WTC11 (cell line): ENCODE measurements at regions not wholly inside any gene's neighbourhood (a gene's known extent, or its start where the extent isn't known, plus 50 kb on each side); places are given as distances from the start of the nearest gene placed in this dataset.

Source experiments
- ATAC-seq: fragments of 200-7000 bp; cut with Tn5 transposase; 2 replicates; pipeline ENCODE4 v1.10.0; 2021; ENCODE audit warnings: mild to moderate bottlenecking, moderate library complexity
- CTCF ChIA-PET: fragments of 300-600 bp; sonication (Branson Sonifier 250); formaldehyde crosslinking; loops from one replicate; lab custom pipeline; 2021; ENCODE audit warnings: antibody characterized with exemption; lab: Charles Lee
- POLR2A ChIA-PET: fragments of 350-600 bp; sonication (Branson Sonifier 250); formaldehyde crosslinking; loops from one replicate; lab custom pipeline; 2021; ENCODE audit warnings: antibody characterized with exemption; lab: Charles Lee
- DNase-seq: peaks from one replicate; pipeline ENCODE4 v3.0.0; 2021; ENCODE audit warnings: low spot score
- H3K27ac Mint-ChIP-seq: 2 replicates; pipeline ENCODE4 v1.8.0; 2021; ENCODE audit warnings: mixed read lengths
- H3K27me3 Mint-ChIP-seq: 2 replicates; pipeline ENCODE4 v1.8.0; 2021; ENCODE audit warnings: low read depth, mild to moderate bottlenecking, moderate library complexity, mixed read lengths
- H3K36me3 Mint-ChIP-seq: 2 replicates; pipeline ENCODE4 v1.8.0; 2021; ENCODE audit warnings: mixed read lengths
- H3K4me1 Mint-ChIP-seq: 2 replicates; pipeline ENCODE4 v1.8.0; 2022; ENCODE audit warnings: mixed read lengths
- H3K4me3 Mint-ChIP-seq: 2 replicates; pipeline ENCODE4 v1.8.0; 2021; ENCODE audit warnings: mild to moderate bottlenecking, moderate library complexity, mixed read lengths
- H3K9me3 Mint-ChIP-seq: 2 replicates; pipeline ENCODE4 v1.8.0; 2021; ENCODE audit warnings: mixed read lengths
- ATF1 ChIP-seq: sonication (generic); formaldehyde crosslinking; IDR thresholded peaks from 2 replicates; pipeline ENCODE4 v1.8.1; 2023; ENCODE audit warnings: mild to moderate bottlenecking, moderate library complexity, missing genetic modification reagents
- CREB1 ChIP-seq: sonication (generic); formaldehyde crosslinking; IDR thresholded peaks from 2 replicates; pipeline ENCODE4 v1.8.0; 2023; ENCODE audit warnings: mild to moderate bottlenecking, missing genetic modification reagents
- ELF4 ChIP-seq: sonication (generic); formaldehyde crosslinking; IDR thresholded peaks from 2 replicates; pipeline ENCODE4 v1.8.1; 2022; ENCODE audit warnings: low read depth, mild to moderate bottlenecking, moderate library complexity, missing genetic modification reagents
- EMX1 ChIP-seq: fragments of 250-450 bp; sonication (Bioruptor Pico); IDR thresholded peaks from 2 replicates; pipeline ENCODE4 v1.8.0; 2021; ENCODE audit warnings: mild to moderate bottlenecking
- FOXJ3 ChIP-seq: sonication (generic); formaldehyde crosslinking; IDR thresholded peaks from 2 replicates; pipeline ENCODE4 v1.9.0; 2021; ENCODE audit warnings: missing genetic modification reagents, mild to moderate bottlenecking, borderline replicate concordance
- GRHL2 ChIP-seq: fragments of 250-450 bp; sonication (Bioruptor Pico); IDR thresholded peaks from 2 replicates; pipeline ENCODE4 v1.8.0; 2022; ENCODE audit warnings: mild to moderate bottlenecking, moderate library complexity; ENCODE audit not compliant: insufficient replicate concordance, severe bottlenecking
- JAZF1 ChIP-seq: fragments of 250-450 bp; sonication (Bioruptor Pico); IDR thresholded peaks from 2 replicates; pipeline ENCODE4 v1.9.0; 2021; ENCODE audit warnings: moderate library complexity, mild to moderate bottlenecking, inconsistent platforms
- NR1H2 ChIP-seq: sonication (generic); formaldehyde crosslinking; IDR thresholded peaks from 2 replicates; pipeline ENCODE4 v1.9.0; 2021; ENCODE audit warnings: mild to moderate bottlenecking, moderate library complexity, missing genetic modification reagents
- NR2C2 ChIP-seq: sonication (generic); formaldehyde crosslinking; IDR thresholded peaks from 2 replicates; pipeline ENCODE4 v1.8.0; 2022; ENCODE audit warnings: mild to moderate bottlenecking, missing genetic modification reagents
- PRRX2 ChIP-seq: fragments of 250-450 bp; sonication (Bioruptor Pico); IDR thresholded peaks from 2 replicates; pipeline ENCODE4 v1.8.0; 2021; ENCODE audit warnings: mild to moderate bottlenecking
- ZNF232 ChIP-seq: sonication (generic); formaldehyde crosslinking; IDR thresholded peaks from 2 replicates; pipeline ENCODE4 v1.8.0; 2022; ENCODE audit warnings: mild to moderate bottlenecking, missing genetic modification reagents
- ZNF317 ChIP-seq: sonication (generic); formaldehyde crosslinking; IDR thresholded peaks from 2 replicates; pipeline ENCODE4 v1.8.1; 2023; ENCODE audit warnings: low read depth, mild to moderate bottlenecking, moderate library complexity, missing genetic modification reagents, borderline replicate concordance
- ZNF671 ChIP-seq: fragments of 250-450 bp; sonication (Bioruptor Pico); IDR thresholded peaks from 2 replicates; pipeline ENCODE4 v1.8.0; 2021; ENCODE audit warnings: mild to moderate bottlenecking
- TF ChIP-seq, protein P1 (sequence below): sonication (generic); formaldehyde crosslinking; IDR thresholded peaks from 2 replicates; pipeline ENCODE4 v1.8.1; 2022; ENCODE audit warnings: mild to moderate bottlenecking, missing genetic modification reagents, moderate library complexity, borderline replicate concordance
- TF ChIP-seq, protein P2 (sequence below): fragments of 250-450 bp; sonication (Bioruptor Pico); IDR thresholded peaks from 2 replicates; pipeline ENCODE4 v1.9.0; 2021; ENCODE audit warnings: mild to moderate bottlenecking
- TF ChIP-seq, protein P3 (sequence below): fragments of 250-450 bp; sonication (Bioruptor Pico); IDR thresholded peaks from 2 replicates; pipeline ENCODE4 v1.8.0; 2021; ENCODE audit warnings: mild to moderate bottlenecking
- TF ChIP-seq, protein P4 (sequence below): sonication (generic); formaldehyde crosslinking; IDR thresholded peaks from 2 replicates; pipeline ENCODE4 v1.8.0; 2023; ENCODE audit warnings: missing genetic modification reagents
- TF ChIP-seq, protein P5 (sequence below): fragments of 250-450 bp; sonication (Bioruptor Pico); IDR thresholded peaks from 2 replicates; pipeline ENCODE4 v1.9.0; 2021; ENCODE audit warnings: mild to moderate bottlenecking
- TF ChIP-seq, protein P6 (sequence below): fragments of 250-450 bp; sonication (Bioruptor Pico); IDR thresholded peaks from 2 replicates; pipeline ENCODE4 v1.9.0; 2021; ENCODE audit warnings: mild to moderate bottlenecking, borderline replicate concordance
- TF ChIP-seq, protein P7 (sequence below): sonication (generic); formaldehyde crosslinking; IDR thresholded peaks from 2 replicates; pipeline ENCODE4 v1.8.0; 2022; ENCODE audit warnings: mild to moderate bottlenecking, missing genetic modification reagents
- TF ChIP-seq, protein P8 (sequence below): sonication (generic); formaldehyde crosslinking; IDR thresholded peaks from 2 replicates; pipeline ENCODE4 v1.8.0; 2022; ENCODE audit warnings: missing genetic modification reagents

DNA sequence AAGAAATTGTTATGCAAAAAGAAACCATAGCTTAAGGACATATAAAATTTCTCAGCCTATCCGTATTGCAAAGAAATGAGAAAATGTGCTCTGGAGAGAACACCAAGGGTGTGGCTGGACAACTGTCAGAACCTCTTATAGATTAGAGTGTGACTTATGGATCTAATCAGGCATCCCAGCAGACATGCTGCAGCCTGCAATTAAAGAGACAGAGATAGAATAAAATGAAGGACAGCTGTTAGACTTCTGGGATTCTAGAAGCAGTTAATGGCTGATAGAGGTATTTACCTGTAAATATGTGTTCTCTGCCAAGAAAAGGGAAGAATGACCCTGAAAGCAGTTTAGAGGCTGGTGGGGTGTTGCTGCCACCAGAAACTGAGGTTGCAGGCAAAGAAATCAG is 160.1 kb upstream of the KIF2B start:
- H3K4me3 Mint-ChIP-seq: no peak overlapping the region
- POLR2A ChIA-PET: no interaction called here
- H3K4me1 Mint-ChIP-seq: no peaks in the 10 kb centered on the region
- ATAC-seq: no peak
- H3K9me3 Mint-ChIP-seq: peaks cover 44% of the 10 kb centered on the region
- no peaks in the 10 kb centered on the region for H3K27me3 Mint-ChIP-seq
- H3K27ac Mint-ChIP-seq: no peak overlapping the region
- DNase-seq: no peak
- CTCF ChIA-PET: no interaction called here
- no peak for TF ChIP-seq NR2C2
- TF ChIP-seq, protein P1, sequence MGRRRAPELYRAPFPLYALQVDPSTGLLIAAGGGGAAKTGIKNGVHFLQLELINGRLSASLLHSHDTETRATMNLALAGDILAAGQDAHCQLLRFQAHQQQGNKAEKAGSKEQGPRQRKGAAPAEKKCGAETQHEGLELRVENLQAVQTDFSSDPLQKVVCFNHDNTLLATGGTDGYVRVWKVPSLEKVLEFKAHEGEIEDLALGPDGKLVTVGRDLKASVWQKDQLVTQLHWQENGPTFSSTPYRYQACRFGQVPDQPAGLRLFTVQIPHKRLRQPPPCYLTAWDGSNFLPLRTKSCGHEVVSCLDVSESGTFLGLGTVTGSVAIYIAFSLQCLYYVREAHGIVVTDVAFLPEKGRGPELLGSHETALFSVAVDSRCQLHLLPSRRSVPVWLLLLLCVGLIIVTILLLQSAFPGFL (CRISPR knock-in tag): no peak
- H3K36me3 Mint-ChIP-seq: peaks cover 27% of the 10 kb centered on the region

DNA sequence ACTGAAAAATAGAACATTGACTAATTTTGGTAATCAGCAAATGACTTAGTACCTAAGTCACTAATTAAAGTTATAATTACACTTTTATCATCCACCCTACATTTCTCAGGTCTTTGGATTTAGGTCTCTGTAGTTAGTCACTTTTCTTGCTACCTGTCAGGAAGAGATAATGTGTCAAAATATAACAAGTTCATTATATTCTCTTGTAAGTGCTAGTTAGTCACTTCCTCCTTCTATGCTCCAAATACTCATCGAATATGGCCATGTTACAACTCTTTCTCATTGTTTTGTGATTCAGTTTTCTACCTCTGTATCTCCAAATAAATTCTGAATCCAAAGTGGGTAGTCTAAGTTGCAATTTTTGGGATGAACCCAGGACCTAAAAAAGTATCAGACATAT is 163.5 kb upstream of the KIF2B start:
- no peak overlapping the region for H3K4me3 Mint-ChIP-seq
- H3K4me1 Mint-ChIP-seq: 0 out of 2 replicates have a peak, but pooled peaks cover 3% of the 10 kb centered on the region
- H3K27ac Mint-ChIP-seq: no peak overlapping the region
- ATAC-seq: no peak
- H3K27me3 Mint-ChIP-seq: no peaks in the 10 kb centered on the region
- CTCF ChIA-PET: no interaction called here
- H3K9me3 Mint-ChIP-seq: peaks cover 39% of the 10 kb centered on the region
- POLR2A ChIA-PET: no interaction called here
- no peak for DNase-seq
- peaks cover 13% of the 10 kb centered on the region for H3K36me3 Mint-ChIP-seq
- TF ChIP-seq ZNF671 (CRISPR knock-in tag) (no peak), ZNF232 (CRISPR knock-in tag) (no peak), PRRX2 (CRISPR knock-in tag) (no peak), FOXJ3 (CRISPR knock-in tag) (no peak), ATF1 (no peak), ELF4 (CRISPR knock-in tag) (no peak), ZNF317 (CRISPR knock-in tag) (no peak), GRHL2 (CRISPR knock-in tag) (no peak), JAZF1 (CRISPR knock-in tag) (no peak), NR1H2 (no peak), CREB1 (CRISPR knock-in tag) (no peak), EMX1 (CRISPR knock-in tag) (no peak)
- TF ChIP-seq, protein P2, sequence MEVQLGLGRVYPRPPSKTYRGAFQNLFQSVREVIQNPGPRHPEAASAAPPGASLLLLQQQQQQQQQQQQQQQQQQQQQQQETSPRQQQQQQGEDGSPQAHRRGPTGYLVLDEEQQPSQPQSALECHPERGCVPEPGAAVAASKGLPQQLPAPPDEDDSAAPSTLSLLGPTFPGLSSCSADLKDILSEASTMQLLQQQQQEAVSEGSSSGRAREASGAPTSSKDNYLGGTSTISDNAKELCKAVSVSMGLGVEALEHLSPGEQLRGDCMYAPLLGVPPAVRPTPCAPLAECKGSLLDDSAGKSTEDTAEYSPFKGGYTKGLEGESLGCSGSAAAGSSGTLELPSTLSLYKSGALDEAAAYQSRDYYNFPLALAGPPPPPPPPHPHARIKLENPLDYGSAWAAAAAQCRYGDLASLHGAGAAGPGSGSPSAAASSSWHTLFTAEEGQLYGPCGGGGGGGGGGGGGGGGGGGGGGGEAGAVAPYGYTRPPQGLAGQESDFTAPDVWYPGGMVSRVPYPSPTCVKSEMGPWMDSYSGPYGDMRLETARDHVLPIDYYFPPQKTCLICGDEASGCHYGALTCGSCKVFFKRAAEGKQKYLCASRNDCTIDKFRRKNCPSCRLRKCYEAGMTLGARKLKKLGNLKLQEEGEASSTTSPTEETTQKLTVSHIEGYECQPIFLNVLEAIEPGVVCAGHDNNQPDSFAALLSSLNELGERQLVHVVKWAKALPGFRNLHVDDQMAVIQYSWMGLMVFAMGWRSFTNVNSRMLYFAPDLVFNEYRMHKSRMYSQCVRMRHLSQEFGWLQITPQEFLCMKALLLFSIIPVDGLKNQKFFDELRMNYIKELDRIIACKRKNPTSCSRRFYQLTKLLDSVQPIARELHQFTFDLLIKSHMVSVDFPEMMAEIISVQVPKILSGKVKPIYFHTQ (CRISPR knock-in tag): no peak
- TF ChIP-seq, protein P3, sequence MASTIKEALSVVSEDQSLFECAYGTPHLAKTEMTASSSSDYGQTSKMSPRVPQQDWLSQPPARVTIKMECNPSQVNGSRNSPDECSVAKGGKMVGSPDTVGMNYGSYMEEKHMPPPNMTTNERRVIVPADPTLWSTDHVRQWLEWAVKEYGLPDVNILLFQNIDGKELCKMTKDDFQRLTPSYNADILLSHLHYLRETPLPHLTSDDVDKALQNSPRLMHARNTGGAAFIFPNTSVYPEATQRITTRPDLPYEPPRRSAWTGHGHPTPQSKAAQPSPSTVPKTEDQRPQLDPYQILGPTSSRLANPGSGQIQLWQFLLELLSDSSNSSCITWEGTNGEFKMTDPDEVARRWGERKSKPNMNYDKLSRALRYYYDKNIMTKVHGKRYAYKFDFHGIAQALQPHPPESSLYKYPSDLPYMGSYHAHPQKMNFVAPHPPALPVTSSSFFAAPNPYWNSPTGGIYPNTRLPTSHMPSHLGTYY (CRISPR knock-in tag): no peak
- TF ChIP-seq, protein P4, sequence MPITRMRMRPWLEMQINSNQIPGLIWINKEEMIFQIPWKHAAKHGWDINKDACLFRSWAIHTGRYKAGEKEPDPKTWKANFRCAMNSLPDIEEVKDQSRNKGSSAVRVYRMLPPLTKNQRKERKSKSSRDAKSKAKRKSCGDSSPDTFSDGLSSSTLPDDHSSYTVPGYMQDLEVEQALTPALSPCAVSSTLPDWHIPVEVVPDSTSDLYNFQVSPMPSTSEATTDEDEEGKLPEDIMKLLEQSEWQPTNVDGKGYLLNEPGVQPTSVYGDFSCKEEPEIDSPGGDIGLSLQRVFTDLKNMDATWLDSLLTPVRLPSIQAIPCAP (CRISPR knock-in tag): no peak
- TF ChIP-seq, protein P5, sequence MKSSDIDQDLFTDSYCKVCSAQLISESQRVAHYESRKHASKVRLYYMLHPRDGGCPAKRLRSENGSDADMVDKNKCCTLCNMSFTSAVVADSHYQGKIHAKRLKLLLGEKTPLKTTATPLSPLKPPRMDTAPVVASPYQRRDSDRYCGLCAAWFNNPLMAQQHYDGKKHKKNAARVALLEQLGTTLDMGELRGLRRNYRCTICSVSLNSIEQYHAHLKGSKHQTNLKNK: no peak
- TF ChIP-seq, protein P6, sequence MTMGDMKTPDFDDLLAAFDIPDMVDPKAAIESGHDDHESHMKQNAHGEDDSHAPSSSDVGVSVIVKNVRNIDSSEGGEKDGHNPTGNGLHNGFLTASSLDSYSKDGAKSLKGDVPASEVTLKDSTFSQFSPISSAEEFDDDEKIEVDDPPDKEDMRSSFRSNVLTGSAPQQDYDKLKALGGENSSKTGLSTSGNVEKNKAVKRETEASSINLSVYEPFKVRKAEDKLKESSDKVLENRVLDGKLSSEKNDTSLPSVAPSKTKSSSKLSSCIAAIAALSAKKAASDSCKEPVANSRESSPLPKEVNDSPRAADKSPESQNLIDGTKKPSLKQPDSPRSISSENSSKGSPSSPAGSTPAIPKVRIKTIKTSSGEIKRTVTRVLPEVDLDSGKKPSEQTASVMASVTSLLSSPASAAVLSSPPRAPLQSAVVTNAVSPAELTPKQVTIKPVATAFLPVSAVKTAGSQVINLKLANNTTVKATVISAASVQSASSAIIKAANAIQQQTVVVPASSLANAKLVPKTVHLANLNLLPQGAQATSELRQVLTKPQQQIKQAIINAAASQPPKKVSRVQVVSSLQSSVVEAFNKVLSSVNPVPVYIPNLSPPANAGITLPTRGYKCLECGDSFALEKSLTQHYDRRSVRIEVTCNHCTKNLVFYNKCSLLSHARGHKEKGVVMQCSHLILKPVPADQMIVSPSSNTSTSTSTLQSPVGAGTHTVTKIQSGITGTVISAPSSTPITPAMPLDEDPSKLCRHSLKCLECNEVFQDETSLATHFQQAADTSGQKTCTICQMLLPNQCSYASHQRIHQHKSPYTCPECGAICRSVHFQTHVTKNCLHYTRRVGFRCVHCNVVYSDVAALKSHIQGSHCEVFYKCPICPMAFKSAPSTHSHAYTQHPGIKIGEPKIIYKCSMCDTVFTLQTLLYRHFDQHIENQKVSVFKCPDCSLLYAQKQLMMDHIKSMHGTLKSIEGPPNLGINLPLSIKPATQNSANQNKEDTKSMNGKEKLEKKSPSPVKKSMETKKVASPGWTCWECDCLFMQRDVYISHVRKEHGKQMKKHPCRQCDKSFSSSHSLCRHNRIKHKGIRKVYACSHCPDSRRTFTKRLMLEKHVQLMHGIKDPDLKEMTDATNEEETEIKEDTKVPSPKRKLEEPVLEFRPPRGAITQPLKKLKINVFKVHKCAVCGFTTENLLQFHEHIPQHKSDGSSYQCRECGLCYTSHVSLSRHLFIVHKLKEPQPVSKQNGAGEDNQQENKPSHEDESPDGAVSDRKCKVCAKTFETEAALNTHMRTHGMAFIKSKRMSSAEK (CRISPR knock-in tag): no peak
- TF ChIP-seq, protein P7, sequence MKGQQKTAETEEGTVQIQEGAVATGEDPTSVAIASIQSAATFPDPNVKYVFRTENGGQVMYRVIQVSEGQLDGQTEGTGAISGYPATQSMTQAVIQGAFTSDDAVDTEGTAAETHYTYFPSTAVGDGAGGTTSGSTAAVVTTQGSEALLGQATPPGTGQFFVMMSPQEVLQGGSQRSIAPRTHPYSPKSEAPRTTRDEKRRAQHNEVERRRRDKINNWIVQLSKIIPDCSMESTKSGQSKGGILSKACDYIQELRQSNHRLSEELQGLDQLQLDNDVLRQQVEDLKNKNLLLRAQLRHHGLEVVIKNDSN (CRISPR knock-in tag): no peak
- TF ChIP-seq, protein P8, sequence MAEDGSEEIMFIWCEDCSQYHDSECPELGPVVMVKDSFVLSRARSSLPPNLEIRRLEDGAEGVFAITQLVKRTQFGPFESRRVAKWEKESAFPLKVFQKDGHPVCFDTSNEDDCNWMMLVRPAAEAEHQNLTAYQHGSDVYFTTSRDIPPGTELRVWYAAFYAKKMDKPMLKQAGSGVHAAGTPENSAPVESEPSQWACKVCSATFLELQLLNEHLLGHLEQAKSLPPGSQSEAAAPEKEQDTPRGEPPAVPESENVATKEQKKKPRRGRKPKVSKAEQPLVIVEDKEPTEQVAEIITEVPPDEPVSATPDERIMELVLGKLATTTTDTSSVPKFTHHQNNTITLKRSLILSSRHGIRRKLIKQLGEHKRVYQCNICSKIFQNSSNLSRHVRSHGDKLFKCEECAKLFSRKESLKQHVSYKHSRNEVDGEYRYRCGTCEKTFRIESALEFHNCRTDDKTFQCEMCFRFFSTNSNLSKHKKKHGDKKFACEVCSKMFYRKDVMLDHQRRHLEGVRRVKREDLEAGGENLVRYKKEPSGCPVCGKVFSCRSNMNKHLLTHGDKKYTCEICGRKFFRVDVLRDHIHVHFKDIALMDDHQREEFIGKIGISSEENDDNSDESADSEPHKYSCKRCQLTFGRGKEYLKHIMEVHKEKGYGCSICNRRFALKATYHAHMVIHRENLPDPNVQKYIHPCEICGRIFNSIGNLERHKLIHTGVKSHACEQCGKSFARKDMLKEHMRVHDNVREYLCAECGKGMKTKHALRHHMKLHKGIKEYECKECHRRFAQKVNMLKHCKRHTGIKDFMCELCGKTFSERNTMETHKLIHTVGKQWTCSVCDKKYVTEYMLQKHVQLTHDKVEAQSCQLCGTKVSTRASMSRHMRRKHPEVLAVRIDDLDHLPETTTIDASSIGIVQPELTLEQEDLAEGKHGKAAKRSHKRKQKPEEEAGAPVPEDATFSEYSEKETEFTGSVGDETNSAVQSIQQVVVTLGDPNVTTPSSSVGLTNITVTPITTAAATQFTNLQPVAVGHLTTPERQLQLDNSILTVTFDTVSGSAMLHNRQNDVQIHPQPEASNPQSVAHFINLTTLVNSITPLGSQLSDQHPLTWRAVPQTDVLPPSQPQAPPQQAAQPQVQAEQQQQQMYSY (CRISPR knock-in tag): no peak
